ENCODE measurements at regions not wholly inside any gene's neighbourhood (a gene's known extent, or its start where the extent isn't known, plus 50 kb on each side); places are given as distances from the start of the nearest gene placed in this dataset.

DNA sequence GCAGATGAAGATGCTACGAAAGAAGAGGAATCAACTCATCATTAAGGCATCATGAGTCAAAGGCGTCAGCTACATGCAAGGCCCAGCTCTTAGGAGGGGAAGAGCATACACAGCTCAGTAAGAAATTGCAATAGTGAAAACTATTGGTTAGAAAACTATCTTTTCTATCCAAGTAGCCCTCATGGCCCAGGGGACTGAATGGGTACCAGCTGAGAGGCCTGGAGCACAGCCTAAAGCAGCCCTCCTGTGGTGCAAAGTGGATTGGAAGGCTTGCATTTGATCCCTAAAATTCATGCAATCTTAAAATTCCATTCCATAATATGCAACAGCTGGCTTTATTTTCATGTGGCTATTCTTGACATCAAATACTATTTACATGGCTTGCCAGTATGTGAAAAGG lies 251.8 kb upstream of the USP24 start:
- Histone ChIP-seq H3K27me3 (no peaks in the 10 kb centered on the region), H3K9me3 (no peaks in the 10 kb centered on the region), H3K36me3 (no peaks in the 10 kb centered on the region), H3K27ac (peak overlapping the region in 3 of 4 donors; percentile 46 to 62 (median 52)), H3K4me3 (no peak overlapping the region), H3K4me1 (peaks cover 0 to 21% (median 8%) of the 10 kb centered on the region in 3 donors)
- DNase-seq, result no peak
- intact Hi-C loops (cut with DNase I), result no loop called here
- 72 to 85% methylated on average over 2 of the region's 2 CpGs for WGBS, 2 donors
- TF ChIP-seq, protein P1, sequence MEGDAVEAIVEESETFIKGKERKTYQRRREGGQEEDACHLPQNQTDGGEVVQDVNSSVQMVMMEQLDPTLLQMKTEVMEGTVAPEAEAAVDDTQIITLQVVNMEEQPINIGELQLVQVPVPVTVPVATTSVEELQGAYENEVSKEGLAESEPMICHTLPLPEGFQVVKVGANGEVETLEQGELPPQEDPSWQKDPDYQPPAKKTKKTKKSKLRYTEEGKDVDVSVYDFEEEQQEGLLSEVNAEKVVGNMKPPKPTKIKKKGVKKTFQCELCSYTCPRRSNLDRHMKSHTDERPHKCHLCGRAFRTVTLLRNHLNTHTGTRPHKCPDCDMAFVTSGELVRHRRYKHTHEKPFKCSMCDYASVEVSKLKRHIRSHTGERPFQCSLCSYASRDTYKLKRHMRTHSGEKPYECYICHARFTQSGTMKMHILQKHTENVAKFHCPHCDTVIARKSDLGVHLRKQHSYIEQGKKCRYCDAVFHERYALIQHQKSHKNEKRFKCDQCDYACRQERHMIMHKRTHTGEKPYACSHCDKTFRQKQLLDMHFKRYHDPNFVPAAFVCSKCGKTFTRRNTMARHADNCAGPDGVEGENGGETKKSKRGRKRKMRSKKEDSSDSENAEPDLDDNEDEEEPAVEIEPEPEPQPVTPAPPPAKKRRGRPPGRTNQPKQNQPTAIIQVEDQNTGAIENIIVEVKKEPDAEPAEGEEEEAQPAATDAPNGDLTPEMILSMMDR (IDR thresholded peaks at IDR 0.05), result no peak
- no peak for TF ChIP-seq POLR2A (IDR thresholded peaks at IDR 0.05)

DNA sequence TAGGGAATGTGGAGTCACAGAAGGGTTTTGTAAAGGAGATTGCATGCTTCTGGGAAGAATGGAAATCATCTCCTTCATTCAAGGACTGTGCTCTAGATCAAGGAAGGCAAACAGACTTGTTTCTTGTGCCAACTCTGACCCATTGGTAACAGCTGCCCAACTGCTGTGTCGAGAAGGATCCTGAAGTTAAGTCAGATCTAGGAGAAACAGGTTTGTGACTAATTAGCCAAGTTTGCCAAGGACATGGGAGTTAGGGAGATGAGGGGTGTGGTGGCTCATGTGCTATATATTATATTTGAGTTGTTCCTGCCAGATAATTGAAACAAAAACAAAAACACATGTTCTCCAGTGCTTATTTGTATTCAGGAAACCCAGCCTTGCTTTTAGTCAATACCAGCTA lies 251.2 kb upstream of the USP24 start:
- TF ChIP-seq POLR2A (IDR thresholded peaks at IDR 0.05), result no peak
- H3K27ac ChIP-seq, result peak overlapping the region in 3 of 4 donors; percentile 39 to 62 (median 52)
- intact Hi-C loops (cut with DNase I), result no loop called here
- H3K4me3 ChIP-seq, result no peak overlapping the region
- H3K36me3 ChIP-seq, result no peaks in the 10 kb centered on the region
- no peaks in the 10 kb centered on the region for H3K9me3 ChIP-seq
- no peaks in the 10 kb centered on the region for H3K27me3 ChIP-seq
- 15 to 20% methylated on average over 1 of the region's 1 CpG for WGBS, 2 donors
- H3K4me1 ChIP-seq, result peaks cover 0 to 21% (median 8%) of the 10 kb centered on the region in 3 donors
- no peak for DNase-seq

DNA sequence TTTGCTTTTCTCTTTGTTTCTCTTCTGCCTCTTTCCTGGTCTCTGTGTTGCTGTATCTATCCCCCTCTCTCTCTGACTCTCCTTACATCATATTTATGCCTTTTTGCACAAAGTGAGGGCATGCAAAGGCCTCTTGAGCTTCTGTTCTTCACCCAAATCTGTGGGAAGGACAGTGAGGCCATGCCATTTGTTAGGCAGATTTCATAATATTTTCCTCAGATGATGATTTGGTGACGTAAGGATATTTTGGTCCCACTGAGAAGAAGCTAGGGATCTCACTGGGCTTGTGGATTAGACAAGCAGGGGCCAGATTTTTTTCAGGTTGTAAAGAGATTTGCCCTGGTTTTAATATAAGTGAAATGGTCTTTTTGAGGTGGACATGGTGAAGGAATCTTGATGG lies 249.4 kb upstream of the USP24 start:
- Histone ChIP-seq H3K27me3 (no peaks in the 10 kb centered on the region), H3K4me1 (peaks cover 0 to 21% (median 8%) of the 10 kb centered on the region in 3 donors), H3K36me3 (no peaks in the 10 kb centered on the region), H3K27ac (peak overlapping the region in 3 of 4 donors; percentile 39 to 51 (median 42)), H3K9me3 (no peaks in the 10 kb centered on the region), H3K4me3 (no peak overlapping the region)
- 70 to 94% methylated on average over 1 of the region's 1 CpG for WGBS, 2 donors
- intact Hi-C loops (cut with DNase I), result no loop called here
- DNase-seq, result no peak
- TF ChIP-seq POLR2A (IDR thresholded peaks at IDR 0.05), result no peak
- TF ChIP-seq, protein P1 (IDR thresholded peaks at IDR 0.05), result no peak

DNA sequence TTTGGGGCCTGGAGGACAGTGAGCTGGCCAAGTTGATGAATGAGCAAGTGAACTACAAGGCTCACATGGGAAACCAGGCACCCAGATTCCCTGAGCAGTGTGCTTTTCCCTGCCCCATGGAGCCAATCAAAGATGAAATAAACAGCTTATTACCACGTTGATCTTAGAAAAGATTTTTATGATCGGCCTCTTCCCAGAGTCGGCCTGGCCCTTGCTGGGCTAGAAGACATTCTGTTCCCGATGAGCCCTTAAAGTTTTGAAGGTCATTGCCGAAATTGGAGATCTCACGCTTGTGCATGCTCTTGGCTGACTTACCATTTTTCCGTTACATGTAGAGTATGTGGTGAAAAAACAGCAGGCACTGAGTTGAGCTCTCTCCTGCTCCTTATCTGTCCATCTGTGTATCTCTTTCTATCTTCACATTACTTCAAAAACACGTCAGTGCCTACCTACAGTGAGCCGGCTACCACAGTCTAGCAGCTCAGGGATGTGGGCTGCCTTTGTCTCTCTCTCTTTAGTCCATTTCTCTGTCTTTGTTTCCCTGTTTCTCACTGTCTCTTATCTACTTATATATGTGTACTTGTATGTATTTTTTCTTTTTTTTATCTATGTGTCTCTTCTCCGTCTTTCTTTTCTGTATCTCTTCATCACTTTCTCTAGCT lies 248.8 kb upstream of the USP24 start:
- H3K4me3 ChIP-seq, result no peak overlapping the region
- no peaks in the 10 kb centered on the region for H3K27me3 ChIP-seq
- H3K27ac ChIP-seq, result peak overlapping the region in 2 of 4 donors; percentile 39 to 42
- intact Hi-C loops (cut with DNase I), result no loop called here
- no peak for DNase-seq
- TF ChIP-seq, protein P1 (IDR thresholded peaks at IDR 0.05), result no peak
- TF ChIP-seq POLR2A (IDR thresholded peaks at IDR 0.05), result no peak
- H3K9me3 ChIP-seq, result no peaks in the 10 kb centered on the region
- 81 to 86% methylated on average over 10 of the region's 10 CpGs for WGBS, 2 donors
- H3K36me3 ChIP-seq, result no peaks in the 10 kb centered on the region
- peaks cover 0 to 21% (median 8%) of the 10 kb centered on the region in 3 donors for H3K4me1 ChIP-seq

DNA sequence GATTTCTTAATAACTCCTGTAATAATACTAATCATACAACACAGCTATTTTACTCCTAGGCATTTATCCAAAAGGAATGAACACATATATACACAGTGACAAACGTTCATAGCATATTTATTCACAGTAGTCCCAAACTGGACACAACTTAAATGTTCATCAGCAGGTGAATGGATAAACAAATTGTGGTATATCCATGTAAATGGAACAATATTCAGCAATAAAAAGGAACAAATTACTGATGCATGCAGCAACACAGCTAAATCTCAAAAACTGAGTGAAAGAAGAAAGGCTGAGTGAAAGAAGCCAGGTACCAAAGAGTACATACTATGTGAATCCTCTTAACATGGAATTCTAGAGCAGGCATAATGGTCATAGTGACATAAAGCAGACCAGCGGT lies 242.7 kb upstream of the USP24 start:
- Histone ChIP-seq H3K36me3 (no peaks in the 10 kb centered on the region), H3K27ac (no peak overlapping the region), H3K4me3 (no peak overlapping the region), H3K9me3 (peaks cover 0 to 4% (median 0%) of the 10 kb centered on the region in 3 donors), H3K4me1 (no peaks in the 10 kb centered on the region), H3K27me3 (no peaks in the 10 kb centered on the region)
- DNase-seq, result no peak
- WGBS, 2 donors, result 67 to 75% methylated on average over 2 of the region's 2 CpGs
- no peak for TF ChIP-seq POLR2A (IDR thresholded peaks at IDR 0.05)
- TF ChIP-seq, protein P1 (IDR thresholded peaks at IDR 0.05), result no peak
- intact Hi-C loops (cut with DNase I), result no loop called here
